Neural cell (in vitro differentiated cells): ENCODE measurements at regions not wholly inside any gene's neighbourhood (a gene's known extent, or its start where the extent isn't known, plus 50 kb on each side); places are given as distances from the start of the nearest gene placed in this dataset.

Source experiments
- H2AFZ ChIP-seq: fragments of 200-600, 300-800 bp; sonication (generic), shearing (Covaris generic); 2 replicates; pipeline ENCODE4 v1.6.0; 2014; ENCODE audit warnings: low read depth, mild to moderate bottlenecking, antibody characterized with exemption, low read length, moderate library complexity
- H3F3A ChIP-seq: fragments of 200-600 bp; shearing (Covaris generic); 2 replicates; pipeline ENCODE4 v1.6.1; 2016; ENCODE audit warnings: mild to moderate bottlenecking, moderate library complexity, mixed read lengths, antibody characterized with exemption, low read length; ENCODE audit not compliant: insufficient read depth, poor library complexity, severe bottlenecking
- H3K27ac ChIP-seq: fragments of 200-600, 300-800 bp; sonication (generic), shearing (Covaris generic); 2 replicates; pipeline ENCODE4 v1.5.1; 2014; ENCODE audit warnings: mild to moderate bottlenecking, low read length, moderate library complexity
- H3K27me3 ChIP-seq: fragments of 300-800, 200-600 bp; sonication (generic), shearing (Covaris generic); 2 replicates; pipeline ENCODE4 v1.6.0; 2014; ENCODE audit warnings: mild to moderate bottlenecking, low read depth, low read length, moderate library complexity; ENCODE audit not compliant: insufficient read depth
- H3K36me3 ChIP-seq: fragments of 300-800, 200-600 bp; sonication (generic), shearing (Covaris generic); 2 replicates; pipeline ENCODE4 v1.5.1; 2014; ENCODE audit warnings: mild to moderate bottlenecking, antibody characterized with exemption, low read length, moderate library complexity; ENCODE audit not compliant: insufficient read depth
- H3K4me2 ChIP-seq: fragments of 300-800, 200-600 bp; sonication (generic), shearing (Covaris generic); 2 replicates; pipeline ENCODE4 v1.6.0; 2014; ENCODE audit warnings: mild to moderate bottlenecking, low read length
- H3K4me3 ChIP-seq: fragments of 300-800, 200-600 bp; sonication (generic), shearing (Covaris generic); 2 replicates; pipeline ENCODE4 v1.5.1; 2014; ENCODE audit warnings: mild to moderate bottlenecking, low read length, moderate library complexity
- H3K79me2 ChIP-seq: fragments of 200-600 bp; shearing (Covaris generic); replicated peaks from 2 replicates; pipeline ENCODE4 v1.6.0; 2014; ENCODE audit warnings: mild to moderate bottlenecking, low read length, moderate library complexity; ENCODE audit not compliant: insufficient read depth
- H3K9ac ChIP-seq: fragments of 300-800, 200-600 bp; sonication (generic), shearing (Covaris generic); 2 replicates; pipeline ENCODE4 v1.6.1; 2016; ENCODE audit warnings: mild to moderate bottlenecking, low read length, mixed read lengths
- H3K9me2 ChIP-seq: fragments of 200-600 bp; shearing (Covaris generic); 2 replicates; pipeline ENCODE4 v1.6.1; 2016; ENCODE audit warnings: mild to moderate bottlenecking, low read length, mixed read lengths; ENCODE audit not compliant: insufficient read depth
- H3K9me3 ChIP-seq: fragments of 200-600, 300-800 bp; sonication (generic), shearing (Covaris generic); 2 replicates; pipeline ENCODE4 v1.6.1; 2016; ENCODE audit warnings: mild to moderate bottlenecking, mixed run types, low read length, moderate library complexity, mixed read lengths
- H4K20me1 ChIP-seq: fragments of 200-600 bp; shearing (Covaris generic); 2 replicates; pipeline ENCODE4 v1.6.1; 2016; ENCODE audit warnings: mild to moderate bottlenecking, mixed run types; ENCODE audit not compliant: insufficient read depth
- EP300 ChIP-seq: fragments of 450-650 bp; conservative IDR thresholded peaks from 2 replicates; pipeline ENCODE4 v1.6.1; 2014; ENCODE audit warnings: antibody characterized with exemption, mild to moderate bottlenecking, moderate library complexity; ENCODE audit not compliant: poor library complexity, severe bottlenecking
- EZH2 ChIP-seq: fragments of 200-600, 300-800 bp; shearing (Covaris generic), sonication (generic); IDR thresholded peaks from 2 replicates; pipeline ENCODE4 v1.6.1; 2014; ENCODE audit warnings: antibody characterized with exemption, low read length, borderline replicate concordance, mild to moderate bottlenecking; ENCODE audit not compliant: insufficient read depth, poor library complexity, severe bottlenecking
- MXI1 ChIP-seq: fragments of 450-650 bp; conservative IDR thresholded peaks from 2 replicates; pipeline ENCODE4 v1.6.1; 2014; ENCODE audit warnings: antibody characterized with exemption, mild to moderate bottlenecking; ENCODE audit not compliant: poor library complexity, severe bottlenecking
- POLR2AphosphoS5 ChIP-seq: IDR thresholded peaks from 2 replicates; pipeline ENCODE4 v1.6.1; 2012
- RAD21 ChIP-seq: fragments of 450-650 bp; conservative IDR thresholded peaks from 2 replicates; pipeline ENCODE4 v1.6.1; 2014; ENCODE audit warnings: antibody characterized with exemption, mild to moderate bottlenecking, moderate library complexity
- SMC3 ChIP-seq: fragments of 450-650 bp; conservative IDR thresholded peaks from 2 replicates; pipeline ENCODE4 v1.6.1; 2014; ENCODE audit warnings: antibody characterized with exemption, mild to moderate bottlenecking, moderate library complexity; ENCODE audit not compliant: poor library complexity
- TAF1 ChIP-seq: IDR thresholded peaks from 2 replicates; pipeline ENCODE4 v1.6.1; 2012; ENCODE audit warnings: low read depth
- TF ChIP-seq, protein P1 (sequence below): fragments of 450-650 bp; IDR thresholded peaks from 2 replicates; pipeline ENCODE4 v1.5.1; 2014; ENCODE audit warnings: antibody characterized with exemption, mild to moderate bottlenecking, moderate library complexity; ENCODE audit not compliant: poor library complexity, severe bottlenecking
- TF ChIP-seq, protein P2 (sequence below): IDR thresholded peaks from 2 replicates; pipeline ENCODE4 v1.6.1; 2012; ENCODE audit warnings: borderline replicate concordance

DNA sequence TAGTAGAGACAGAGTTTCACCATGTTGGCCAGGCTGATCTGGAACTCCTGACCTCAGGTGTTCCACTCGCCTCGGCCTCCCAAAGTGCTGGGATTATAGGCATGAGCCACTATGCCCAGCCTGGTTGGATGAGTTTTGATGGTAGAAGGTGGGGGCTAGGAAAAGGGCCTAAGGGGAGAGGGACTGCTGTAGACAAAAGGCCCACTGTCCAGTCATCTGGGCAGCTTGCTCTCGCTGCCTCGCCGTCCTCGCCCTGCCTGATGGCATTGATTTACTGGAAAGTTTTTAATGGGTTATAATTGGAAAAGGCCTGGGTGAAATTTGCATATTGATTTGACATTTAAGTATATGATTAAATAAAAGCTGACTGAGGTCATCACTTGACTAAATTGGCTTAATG lies 175.1 kb upstream of the CSF3R start:
- H3K9me2 ChIP-seq: no peaks in the 10 kb centered on the region
- no peaks in the 10 kb centered on the region for H4K20me1 ChIP-seq
- no peaks in the 10 kb centered on the region for H3F3A ChIP-seq
- no peak overlapping the region for H3K4me3 ChIP-seq
- no peak overlapping the region for H3K27ac ChIP-seq
- TF ChIP-seq, protein P1, sequence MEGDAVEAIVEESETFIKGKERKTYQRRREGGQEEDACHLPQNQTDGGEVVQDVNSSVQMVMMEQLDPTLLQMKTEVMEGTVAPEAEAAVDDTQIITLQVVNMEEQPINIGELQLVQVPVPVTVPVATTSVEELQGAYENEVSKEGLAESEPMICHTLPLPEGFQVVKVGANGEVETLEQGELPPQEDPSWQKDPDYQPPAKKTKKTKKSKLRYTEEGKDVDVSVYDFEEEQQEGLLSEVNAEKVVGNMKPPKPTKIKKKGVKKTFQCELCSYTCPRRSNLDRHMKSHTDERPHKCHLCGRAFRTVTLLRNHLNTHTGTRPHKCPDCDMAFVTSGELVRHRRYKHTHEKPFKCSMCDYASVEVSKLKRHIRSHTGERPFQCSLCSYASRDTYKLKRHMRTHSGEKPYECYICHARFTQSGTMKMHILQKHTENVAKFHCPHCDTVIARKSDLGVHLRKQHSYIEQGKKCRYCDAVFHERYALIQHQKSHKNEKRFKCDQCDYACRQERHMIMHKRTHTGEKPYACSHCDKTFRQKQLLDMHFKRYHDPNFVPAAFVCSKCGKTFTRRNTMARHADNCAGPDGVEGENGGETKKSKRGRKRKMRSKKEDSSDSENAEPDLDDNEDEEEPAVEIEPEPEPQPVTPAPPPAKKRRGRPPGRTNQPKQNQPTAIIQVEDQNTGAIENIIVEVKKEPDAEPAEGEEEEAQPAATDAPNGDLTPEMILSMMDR: no peak
- TF ChIP-seq TAF1: no peak
- TF ChIP-seq EP300: no peak
- TF ChIP-seq MXI1: no peak
- no peak for TF ChIP-seq SMC3
- no peak for TF ChIP-seq POLR2AphosphoS5
- TF ChIP-seq, protein P2, sequence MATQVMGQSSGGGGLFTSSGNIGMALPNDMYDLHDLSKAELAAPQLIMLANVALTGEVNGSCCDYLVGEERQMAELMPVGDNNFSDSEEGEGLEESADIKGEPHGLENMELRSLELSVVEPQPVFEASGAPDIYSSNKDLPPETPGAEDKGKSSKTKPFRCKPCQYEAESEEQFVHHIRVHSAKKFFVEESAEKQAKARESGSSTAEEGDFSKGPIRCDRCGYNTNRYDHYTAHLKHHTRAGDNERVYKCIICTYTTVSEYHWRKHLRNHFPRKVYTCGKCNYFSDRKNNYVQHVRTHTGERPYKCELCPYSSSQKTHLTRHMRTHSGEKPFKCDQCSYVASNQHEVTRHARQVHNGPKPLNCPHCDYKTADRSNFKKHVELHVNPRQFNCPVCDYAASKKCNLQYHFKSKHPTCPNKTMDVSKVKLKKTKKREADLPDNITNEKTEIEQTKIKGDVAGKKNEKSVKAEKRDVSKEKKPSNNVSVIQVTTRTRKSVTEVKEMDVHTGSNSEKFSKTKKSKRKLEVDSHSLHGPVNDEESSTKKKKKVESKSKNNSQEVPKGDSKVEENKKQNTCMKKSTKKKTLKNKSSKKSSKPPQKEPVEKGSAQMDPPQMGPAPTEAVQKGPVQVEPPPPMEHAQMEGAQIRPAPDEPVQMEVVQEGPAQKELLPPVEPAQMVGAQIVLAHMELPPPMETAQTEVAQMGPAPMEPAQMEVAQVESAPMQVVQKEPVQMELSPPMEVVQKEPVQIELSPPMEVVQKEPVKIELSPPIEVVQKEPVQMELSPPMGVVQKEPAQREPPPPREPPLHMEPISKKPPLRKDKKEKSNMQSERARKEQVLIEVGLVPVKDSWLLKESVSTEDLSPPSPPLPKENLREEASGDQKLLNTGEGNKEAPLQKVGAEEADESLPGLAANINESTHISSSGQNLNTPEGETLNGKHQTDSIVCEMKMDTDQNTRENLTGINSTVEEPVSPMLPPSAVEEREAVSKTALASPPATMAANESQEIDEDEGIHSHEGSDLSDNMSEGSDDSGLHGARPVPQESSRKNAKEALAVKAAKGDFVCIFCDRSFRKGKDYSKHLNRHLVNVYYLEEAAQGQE: no peak
- no peaks in the 10 kb centered on the region for H3K27me3 ChIP-seq
- no peak overlapping the region for H3K9ac ChIP-seq
- no peaks in the 10 kb centered on the region for H3K36me3 ChIP-seq
- no peak overlapping the region for H3K4me2 ChIP-seq
- H2AFZ ChIP-seq: no peak overlapping the region
- H3K79me2 ChIP-seq: no peaks in the 10 kb centered on the region
- no peaks in the 10 kb centered on the region for H3K9me3 ChIP-seq

DNA sequence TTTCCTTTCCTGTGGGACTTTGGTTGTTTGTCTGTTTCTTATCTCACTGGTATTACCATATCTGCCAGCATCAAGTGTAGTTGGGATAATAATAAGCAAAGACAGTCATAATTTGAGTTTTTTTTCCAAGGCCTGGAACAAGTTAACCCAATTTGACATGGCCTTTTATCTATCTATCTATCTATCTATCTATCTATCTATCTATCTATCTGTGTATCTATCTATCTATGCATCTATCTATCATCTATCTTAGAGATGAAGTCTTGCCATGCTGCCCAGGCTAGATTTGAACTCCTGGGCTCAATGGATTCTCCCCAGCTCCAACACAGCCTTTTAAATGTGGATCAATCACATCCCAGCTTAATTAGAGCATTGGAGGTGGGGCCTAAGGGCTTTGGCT lies 174.1 kb upstream of the CSF3R start:
- Histone ChIP-seq H3K4me2 (no peak overlapping the region), H3K9me2 (no peaks in the 10 kb centered on the region), H3F3A (no peaks in the 10 kb centered on the region), H2AFZ (no peak overlapping the region), H3K4me3 (no peak overlapping the region), H3K27me3 (no peaks in the 10 kb centered on the region), H3K9me3 (no peaks in the 10 kb centered on the region), H3K9ac (no peak overlapping the region), H3K27ac (no peak overlapping the region), H3K79me2 (no peaks in the 10 kb centered on the region), H3K36me3 (no peaks in the 10 kb centered on the region), H4K20me1 (no peaks in the 10 kb centered on the region)
- TF ChIP-seq RAD21 (no peak), EP300 (no peak), EZH2 (no peak), SMC3 (no peak), POLR2AphosphoS5 (no peak), TAF1 (no peak), MXI1 (no peak)
- TF ChIP-seq, protein P2: no peak
- TF ChIP-seq, protein P1: no peak
